ENCODE measurements at regions not wholly inside any gene's neighbourhood (a gene's known extent, or its start where the extent isn't known, plus 50 kb on each side); places are given as distances from the start of the nearest gene placed in this dataset.
"Not testable (repeated sequence)": the region's sequence is repeated elsewhere in the genome, so short reads cannot be mapped to it uniquely, and the experiment has no call there.

- not testable (repeated sequence) for H3K4me3 ChIP-seq (ENCODE audit: low read depth, low read length); H3K36me3 ChIP-seq (ENCODE audit: insufficient read depth); H3K27ac ChIP-seq (ENCODE audit: low read depth); H3K4me1 ChIP-seq (ENCODE audit: insufficient read depth); DNase-seq (ENCODE audit: extremely low spot score)
- 76% methylated on average over 9 of the region's 14 CpGs for WGBS
Observed at GRCh38 chr21:5149222-5149621, 5372.2 kb upstream of the TPTE start.

GRCh38 chr21:5153842-5154640, 5367.3 kb upstream of the TPTE start:
- H3K4me3 ChIP-seq (ENCODE audit: low read depth, low read length): peak overlapping the region; percentile 25
- DNase-seq (ENCODE audit: extremely low spot score); H3K36me3 ChIP-seq (ENCODE audit: insufficient read depth); H3K4me1 ChIP-seq (ENCODE audit: insufficient read depth); H3K27ac ChIP-seq (ENCODE audit: low read depth): not testable (repeated sequence)
- 2% methylated on average over 8 of the region's 69 CpGs for WGBS

GRCh38 chr21:5154641-5154982, 5366.8 kb upstream of the TPTE start:
- not testable (repeated sequence) for H3K27ac ChIP-seq (ENCODE audit: low read depth); H3K4me1 ChIP-seq (ENCODE audit: insufficient read depth); H3K36me3 ChIP-seq (ENCODE audit: insufficient read depth); H3K4me3 ChIP-seq (ENCODE audit: low read depth, low read length)
- under 1% methylated on average over 15 of the region's 50 CpGs for WGBS
- peak; percentile 25 for DNase-seq (ENCODE audit: extremely low spot score)

GRCh38 chr21:5162693-5163574, 5358.4 kb upstream of the TPTE start:
- DNase-seq (ENCODE audit: extremely low spot score); H3K36me3 ChIP-seq (ENCODE audit: insufficient read depth): not testable (repeated sequence)
- no CpG with 5 or more reads among the region's 20 CpGs for WGBS

GRCh38 chr21:5165829-5166228, 5355.6 kb upstream of the TPTE start:
- not testable (repeated sequence) for DNase-seq (ENCODE audit: extremely low spot score); H3K4me3 ChIP-seq (ENCODE audit: low read depth, low read length); H3K27ac ChIP-seq (ENCODE audit: low read depth); H3K36me3 ChIP-seq (ENCODE audit: insufficient read depth); H3K4me1 ChIP-seq (ENCODE audit: insufficient read depth)
- WGBS: no CpG with 5 or more reads among the region's 7 CpGs

More at GRCh38 chr21:5162693-5163574, 5358.4 kb upstream of the TPTE start:
- H3K4me3 ChIP-seq (ENCODE audit: low read depth, low read length); H3K27ac ChIP-seq (ENCODE audit: low read depth); H3K4me1 ChIP-seq (ENCODE audit: insufficient read depth): not testable (repeated sequence)
